Posterior cingulate gyrus (tissue), 11 donors: ENCODE measurements at regions not wholly inside any gene's neighbourhood (a gene's known extent, or its start where the extent isn't known, plus 50 kb on each side); places are given as distances from the start of the nearest gene placed in this dataset.

Experiments
- DNase-seq, 10 donors: peaks; one replicate each; pipeline versions ENCODE4 v3.0.0 to v3.0.0-alpha.2; 2020 to 2021; ENCODE audit warnings: mixed read lengths in 3 of 10
- intact Hi-C: fragments of 100-400 bp; cut with DNase I; formaldehyde crosslinking; loops from one replicate; pipeline ENCODE4 v1.15.1; 2023

DNA sequence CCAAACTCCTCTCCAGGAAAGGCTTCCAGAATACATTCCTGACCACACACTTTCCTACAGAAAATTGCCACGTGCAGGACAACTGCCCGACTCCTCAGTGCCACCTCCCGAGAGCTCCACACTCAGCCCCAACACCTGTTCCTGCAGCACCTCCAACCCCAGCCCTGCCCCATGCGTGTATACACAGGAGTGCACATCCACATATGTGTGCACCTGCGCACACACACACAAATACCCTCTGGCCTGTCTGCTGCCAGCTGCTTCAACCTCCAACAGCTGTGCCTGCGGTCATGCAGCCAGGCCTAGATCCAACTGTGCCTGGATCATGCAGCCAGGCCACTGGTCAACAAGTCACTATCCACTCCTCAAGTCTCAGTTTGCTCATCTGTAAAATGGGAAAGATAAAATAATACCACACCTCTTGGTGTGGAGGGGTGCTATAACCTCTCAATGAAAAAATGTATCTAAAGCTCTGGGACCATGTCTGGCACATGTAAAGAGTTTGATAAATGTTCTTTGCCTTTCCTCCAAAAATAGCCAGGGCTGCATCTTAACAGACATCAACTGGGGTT lies 152.1 kb upstream of the ID2 start:
- intact Hi-C loops = loop anchor here (5.0 kb wide), 1 partner anchor 158 kb away; no protein-coding TSS in a partner anchor
- peak in 1 of 10 donors; percentile 53 for DNase-seq

DNA sequence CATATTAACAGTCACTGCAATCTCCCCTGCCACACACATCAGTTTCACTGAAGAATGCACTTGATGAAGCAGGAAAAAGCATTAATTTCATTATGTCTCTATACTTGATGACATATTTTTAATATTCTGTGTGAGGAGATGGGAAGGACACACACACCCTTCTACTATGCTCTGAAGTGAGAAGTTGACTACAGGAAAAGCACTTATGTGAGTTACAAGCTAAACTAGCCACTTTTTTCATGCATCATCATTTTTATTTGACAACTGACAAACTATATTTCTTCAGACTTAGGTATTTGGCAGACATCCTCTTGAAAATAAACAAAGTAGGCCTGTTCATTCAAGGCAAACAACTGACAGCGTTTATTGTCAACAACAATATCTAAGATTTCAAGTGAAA lies 150.4 kb upstream of the ID2 start:
- DNase-seq = no peak
- intact Hi-C loops = no loop called here

DNA sequence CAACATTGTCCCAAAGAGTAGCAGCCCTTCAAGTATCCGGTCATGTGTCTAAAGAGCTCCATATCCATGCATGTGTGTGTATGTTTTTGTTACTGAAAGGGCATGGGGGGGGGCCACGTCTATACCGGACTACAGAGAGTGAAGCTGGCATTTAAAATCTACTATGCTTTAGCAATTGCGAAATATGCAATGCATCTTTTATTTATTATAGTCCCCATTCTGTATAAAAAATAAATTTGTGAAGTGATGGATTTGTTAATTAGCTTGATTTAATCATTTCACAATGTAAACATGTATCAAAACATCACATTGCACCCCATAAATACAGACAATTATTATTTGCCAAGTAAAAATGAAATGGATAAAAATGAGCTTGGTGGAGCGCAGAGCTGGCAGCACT lies 149.4 kb upstream of the ID2 start:
- peak in 1 of 10 donors; percentile 3 for DNase-seq
- intact Hi-C loops = no loop called here

DNA sequence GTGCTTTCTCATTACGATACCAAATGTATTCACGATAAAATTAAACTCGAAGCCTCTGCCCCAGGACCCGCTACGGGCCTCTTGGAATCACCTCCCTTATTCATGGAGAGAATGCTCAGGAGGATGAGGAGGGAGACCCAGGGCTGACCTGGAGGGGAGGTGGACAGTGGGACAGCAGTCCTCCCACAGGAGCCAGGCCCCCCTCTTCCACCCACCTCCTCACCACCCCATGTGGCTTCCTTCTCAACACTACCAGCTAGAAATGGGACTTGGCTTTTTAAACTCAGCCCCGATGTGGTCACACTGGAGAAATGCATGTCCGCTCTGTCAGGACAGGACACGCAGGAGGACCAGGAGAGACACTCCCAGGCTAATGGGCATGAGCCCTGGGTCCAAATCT lies 147.9 kb upstream of the ID2 start:
- intact Hi-C loops = no loop called here
- peak in 1 of 10 donors; percentile 37 for DNase-seq

DNA sequence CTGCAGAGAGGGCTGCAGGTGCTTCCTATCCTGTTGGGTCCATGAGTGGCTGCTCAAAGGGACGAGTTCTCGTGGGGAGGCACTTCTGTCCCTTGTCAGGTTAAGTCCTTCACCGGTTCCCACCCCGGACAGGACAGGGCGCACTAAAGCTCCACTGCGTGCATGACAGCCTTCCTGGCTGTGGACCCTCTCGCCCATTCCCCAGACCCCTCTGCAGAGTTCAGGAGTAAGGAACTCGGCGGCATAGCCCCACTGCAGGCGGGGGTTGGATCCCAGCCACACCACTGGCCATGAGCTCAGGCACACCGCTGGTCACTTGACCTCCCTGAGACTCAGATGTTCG lies 147.5 kb upstream of the ID2 start:
- intact Hi-C loops = no loop called here
- DNase-seq = no peak

DNA sequence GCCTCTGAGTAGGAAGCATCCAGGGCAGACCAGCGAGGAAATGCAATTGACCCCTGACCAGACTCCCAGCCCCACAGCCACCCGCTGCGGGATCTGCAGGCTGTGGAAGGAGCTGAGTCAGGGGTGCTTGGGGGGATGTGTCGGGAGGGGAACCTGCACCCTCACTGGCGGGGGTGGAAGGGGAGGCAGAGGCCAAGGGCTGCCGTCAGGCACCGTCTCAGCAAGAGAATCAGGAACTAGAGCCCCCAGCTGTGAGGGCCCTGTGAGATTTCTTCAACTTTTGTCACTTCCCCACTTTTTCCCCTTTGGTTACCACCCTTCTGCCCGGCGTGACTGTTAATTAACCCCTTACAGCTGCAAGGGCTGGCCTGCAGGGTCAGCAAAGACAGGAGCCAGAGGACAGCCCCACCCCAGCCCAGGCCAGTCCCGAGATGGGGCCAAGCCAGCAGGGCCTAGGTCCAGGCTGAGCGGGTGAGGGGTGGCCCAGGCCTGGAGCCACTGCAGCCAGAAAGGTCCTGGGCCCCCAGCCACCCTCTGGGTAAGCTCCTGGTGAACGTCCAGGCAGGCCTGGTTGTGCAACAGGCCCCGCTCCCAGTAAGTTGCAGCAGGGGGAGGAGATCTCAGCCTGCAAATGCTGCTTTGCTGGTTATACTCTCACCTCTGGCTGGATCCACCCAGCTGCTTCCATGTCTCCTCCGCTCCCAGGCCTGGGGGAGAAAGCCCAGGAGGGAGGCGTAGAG lies 147.0 kb upstream of the ID2 start:
- intact Hi-C loops = no loop called here
- peak in 7 of 10 donors; percentile 44 to 92 (median 64) for DNase-seq

DNA sequence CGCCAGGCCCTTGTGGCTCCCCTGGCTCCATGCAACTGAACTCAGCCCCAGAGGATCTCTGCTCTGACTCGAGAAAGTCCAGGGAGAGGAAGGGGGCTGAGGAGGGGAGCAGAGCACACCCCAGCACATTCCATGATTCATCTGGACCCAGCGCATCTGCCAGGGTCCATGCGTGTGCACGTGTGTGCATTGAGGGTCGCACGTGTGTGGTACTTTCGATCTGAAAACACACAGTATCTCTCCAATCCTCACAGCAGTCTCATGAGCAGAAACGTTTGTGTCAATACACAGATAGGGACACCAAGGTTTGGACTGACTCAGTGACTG lies 146.4 kb upstream of the ID2 start:
- intact Hi-C loops = no loop called here
- no peak for DNase-seq

DNA sequence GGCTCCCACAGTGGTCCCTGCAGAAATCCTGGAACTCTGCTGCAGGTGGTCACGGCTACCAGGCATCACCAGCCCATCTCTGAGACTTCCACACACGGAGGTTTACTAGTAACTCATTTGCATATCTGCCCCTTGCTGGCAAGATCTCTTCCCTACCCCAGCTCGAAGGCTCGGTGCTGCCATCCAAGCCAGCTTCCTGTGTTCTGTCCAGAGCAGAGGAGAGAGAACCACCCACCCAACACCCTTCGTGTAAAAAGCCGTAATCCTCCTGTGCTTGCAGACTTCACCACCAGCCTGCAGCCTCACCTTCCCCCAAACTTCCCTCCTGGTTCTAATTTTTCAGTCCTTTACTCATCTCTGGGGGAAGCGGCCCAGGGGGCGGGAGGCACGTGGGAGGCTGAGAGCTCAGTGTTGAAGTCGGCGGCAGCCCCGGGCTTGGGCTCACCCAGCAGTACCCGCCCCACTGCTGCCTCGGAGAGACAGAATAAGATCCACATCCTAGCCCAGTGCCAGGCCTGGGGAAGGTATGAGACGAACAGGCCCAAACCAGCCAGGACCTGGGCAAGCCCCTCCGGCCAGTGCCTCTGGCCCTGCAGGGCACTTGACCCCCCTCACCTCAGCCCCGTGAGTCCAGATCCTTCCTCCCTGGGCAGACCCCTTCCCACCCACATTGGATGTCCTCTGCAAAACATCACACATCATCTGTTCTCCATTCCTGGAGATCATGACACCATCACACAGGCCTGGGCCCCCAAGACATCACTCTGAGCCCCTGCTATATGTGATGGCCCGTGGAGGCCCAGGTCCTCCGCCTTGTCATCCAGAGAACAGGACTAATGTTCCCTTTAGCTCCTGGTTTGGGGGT lies 145.8 kb upstream of the ID2 start:
- DNase-seq = peak in 8 of 10 donors; percentile 70 to 97 (median 85)
- intact Hi-C loops = no loop called here

DNA sequence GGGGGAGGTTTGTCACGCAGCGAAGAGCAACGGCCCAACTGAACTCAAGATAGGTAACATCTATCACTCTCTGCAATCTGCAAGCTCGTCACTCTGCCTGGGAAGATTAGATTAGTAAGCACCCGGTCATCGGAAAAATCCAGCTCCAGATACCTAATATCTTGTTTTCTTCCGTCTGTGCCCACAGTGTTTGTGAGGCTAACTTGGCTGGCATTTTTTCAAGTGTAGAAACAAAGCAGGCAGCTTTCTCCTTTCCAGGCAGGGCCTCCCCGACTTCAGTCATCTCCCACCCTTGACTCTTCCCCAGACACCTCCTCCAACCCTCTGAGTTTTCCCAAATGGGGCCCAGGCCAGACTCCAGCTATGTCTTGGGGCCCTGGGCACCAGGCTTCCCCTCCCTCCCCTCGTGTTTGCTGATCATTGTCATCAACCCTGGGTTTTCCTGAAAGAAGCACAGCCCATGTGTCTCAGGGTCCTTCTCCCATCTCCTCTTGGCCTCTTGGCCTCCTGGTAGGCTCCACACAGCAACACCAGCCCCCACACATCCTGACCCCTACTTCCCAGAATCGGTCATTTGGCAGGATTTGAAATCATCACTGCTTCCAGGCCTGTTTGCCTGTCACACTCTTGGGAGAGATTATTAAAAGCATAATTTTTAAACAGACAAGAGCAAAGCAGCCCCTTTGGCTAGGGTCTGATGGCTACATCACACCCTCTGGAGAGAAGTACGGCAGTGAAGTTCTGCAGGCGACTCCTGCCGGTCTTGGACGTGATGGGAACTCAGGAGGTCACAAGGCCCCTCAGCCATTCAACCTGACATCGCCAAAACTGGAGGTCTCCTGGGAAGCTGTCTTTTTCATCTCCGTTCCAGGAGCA lies 144.9 kb upstream of the ID2 start:
- peak in 1 of 10 donors; percentile 59 for DNase-seq
- intact Hi-C loops = no loop called here

DNA sequence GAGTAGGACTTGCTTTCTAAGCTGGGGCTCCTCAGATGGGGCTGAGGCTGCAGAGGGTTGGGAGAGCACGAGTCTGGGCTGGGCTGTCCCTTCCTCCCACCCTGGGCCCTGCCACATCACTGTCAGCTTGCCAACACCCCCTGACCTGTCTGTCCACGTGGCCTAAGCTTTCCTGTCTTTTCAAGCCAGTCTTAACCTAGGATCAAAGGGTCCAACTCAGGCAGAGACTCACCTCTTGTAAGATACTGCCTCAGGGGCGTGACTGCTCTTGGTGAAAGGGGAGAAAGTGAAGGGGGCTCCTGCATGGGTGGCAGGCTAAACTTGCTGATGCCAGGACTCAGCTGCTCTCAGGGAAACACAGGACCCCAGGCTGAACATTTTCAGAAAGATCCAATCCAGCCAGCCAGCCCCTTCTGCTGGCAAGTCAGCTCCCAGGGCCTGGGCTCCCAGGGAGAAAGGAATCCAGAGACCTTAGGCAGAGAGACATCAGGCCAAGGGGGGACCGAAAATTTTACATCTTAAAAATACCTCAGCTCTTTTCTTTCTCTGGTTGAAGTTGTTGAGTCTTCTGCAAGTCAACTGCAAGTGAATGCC lies 144.2 kb upstream of the ID2 start:
- DNase-seq = peak in 1 of 10 donors; percentile 60
- intact Hi-C loops = no loop called here

DNA sequence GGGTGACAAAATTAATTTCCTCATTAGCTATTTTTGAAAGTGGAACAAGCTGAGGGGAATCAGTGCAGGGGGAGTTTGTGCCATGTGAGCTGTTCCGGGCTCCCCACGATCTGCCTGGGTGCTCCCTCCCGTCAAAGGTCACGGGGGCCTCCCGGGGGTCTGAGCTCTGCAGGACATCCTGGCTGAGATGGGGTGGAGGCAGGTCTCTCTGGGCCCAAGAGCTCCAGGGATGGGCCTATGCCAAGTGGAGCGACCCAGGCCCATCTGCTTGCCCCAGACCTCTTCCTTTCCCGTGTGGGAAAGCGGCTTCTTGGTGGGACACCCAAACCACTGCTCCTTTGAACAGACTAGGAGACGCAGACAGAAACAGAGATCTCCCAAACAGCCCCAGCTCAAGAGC lies 143.3 kb upstream of the ID2 start:
- intact Hi-C loops = no loop called here
- DNase-seq = peak in 1 of 10 donors; percentile 45

DNA sequence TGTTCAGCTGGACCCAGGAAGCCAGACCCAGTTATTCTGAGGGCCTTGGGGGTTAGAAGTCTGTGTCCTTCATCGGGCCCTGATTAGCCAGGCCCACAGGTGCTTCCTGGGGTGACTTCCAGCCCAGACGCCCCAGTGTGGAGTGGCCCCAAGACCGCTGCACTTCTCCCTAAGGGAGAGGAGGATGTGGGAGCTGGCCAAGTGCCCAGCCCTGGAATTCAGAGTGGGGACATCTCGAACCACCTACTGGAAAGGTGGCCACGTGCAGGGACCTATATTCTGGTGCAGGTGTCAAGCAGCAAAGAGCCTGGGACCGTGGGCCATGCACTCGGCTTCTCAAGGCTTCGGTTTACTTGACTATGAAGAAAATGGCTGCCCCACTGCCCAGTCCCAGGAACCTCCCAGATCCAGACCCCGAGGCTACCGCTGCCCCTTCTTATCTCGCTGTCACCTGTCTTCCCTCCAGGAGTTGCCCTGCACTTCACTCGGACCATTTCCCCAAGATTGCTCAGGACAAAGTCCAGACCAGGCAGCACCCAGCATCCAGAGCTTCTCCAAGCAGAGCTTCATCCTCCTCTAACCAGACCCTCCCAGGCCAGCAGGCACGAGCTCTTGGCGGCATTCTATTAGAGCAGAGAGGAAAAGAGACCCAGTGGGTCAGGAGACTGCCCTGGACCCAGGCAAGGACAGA lies 142.8 kb upstream of the ID2 start:
- peak in 1 of 10 donors; percentile 57 for DNase-seq
- intact Hi-C loops = no loop called here

DNA sequence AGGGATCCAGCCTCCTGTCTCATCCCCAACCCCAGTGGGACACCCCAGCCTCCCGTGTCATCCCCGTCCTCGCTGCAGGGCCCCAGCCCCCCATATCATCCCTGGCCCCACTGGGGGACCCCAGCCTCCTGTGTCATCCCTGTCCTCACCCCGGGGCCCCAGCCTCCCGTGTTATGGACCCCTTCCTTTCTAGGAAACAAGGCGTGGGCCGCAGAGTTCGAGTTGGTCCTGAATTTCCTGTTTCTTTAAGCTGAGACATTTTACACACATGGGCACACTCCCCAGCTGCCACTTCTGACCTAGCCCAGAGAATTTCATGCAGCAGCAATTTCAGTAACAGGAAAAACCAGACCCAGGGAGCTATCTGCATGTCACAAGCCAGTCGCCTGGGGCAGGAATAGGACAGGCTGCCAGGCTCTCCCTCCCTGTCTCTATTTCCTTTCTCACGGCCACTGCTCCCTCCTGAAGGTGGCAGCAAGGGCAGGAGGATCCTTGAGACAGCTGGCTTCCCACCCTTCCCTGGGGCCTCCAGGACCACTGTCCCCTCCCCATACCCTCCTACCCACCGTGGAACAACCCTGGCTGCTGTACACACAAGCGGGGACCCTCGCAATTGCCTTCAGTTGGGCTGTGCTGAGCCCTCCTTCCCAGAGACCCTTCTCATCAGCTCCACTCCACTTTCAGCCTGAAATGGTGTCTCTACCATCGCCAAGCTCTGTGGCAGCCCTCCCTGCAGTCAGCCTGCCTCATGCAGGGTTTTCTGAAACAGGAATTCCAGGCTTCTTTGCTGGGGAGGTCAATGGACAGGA lies 141.9 kb upstream of the ID2 start:
- DNase-seq = peak in 1 of 10 donors; percentile 60
- intact Hi-C loops = no loop called here

DNA sequence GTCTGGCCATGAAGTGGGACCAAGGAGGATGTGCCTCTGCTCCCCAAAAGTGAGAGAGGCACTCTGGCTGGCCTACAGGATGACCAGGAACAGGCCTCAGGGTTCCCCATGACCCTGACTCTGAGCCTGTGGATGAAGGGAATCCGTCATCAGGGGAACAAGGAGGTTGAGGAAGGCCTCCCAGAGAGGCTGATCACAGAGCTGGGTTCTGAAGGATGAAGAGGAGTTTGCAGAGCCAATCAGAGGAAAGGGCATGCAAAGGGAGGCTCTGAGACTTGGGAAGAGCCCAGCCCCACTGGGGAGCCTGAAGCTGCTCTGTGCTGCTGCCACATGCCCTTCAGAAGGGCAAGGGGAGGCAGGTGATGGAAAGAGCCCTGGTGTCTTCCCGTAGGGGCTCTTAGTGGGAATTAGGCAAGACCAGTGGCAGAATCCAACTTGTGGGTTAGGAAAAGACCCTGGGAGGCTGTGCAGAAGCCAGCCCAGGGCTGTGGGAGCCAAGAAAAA lies 141.3 kb upstream of the ID2 start:
- no peak for DNase-seq
- intact Hi-C loops = no loop called here

DNA sequence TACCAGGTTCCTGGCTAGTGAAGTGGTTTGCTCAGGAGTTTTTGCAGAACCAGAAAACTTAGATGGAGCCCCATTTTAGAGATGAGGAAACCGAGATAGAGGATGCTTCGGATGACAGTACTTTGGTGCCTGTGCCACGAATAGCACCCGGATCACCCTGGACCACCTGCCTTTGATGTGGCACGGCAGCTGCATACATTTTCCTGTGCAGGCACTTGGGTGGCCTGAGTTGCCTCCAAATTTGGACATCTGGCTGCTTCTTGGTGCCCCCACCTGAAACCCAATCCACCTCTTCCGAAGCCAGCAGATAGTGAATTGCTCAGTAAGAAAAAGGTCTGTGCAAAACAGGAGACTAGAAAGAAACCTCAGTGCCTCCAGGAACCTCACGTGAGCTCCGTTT lies 140.6 kb upstream of the ID2 start:
- intact Hi-C loops = no loop called here
- DNase-seq = no peak

DNA sequence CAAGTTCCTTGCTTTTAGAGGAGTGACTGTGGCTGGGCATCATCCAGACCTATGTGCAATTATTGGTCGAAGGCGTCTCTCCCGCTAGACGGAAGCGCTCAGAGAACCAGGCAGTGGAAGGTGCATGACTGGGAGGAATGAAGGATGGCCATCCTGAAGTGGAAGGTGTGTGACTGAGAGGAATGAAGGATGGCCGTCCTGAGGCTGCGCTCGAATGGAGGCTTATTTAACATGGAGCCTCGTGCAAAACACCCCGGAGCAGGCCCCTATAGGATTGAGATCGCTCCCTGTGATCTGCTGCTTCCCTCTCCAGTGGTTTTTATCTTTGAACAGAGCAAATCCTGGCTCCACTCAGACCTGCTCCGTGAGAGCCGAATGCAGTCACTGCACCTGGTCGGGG lies 140.2 kb upstream of the ID2 start:
- DNase-seq = no peak
- intact Hi-C loops = no loop called here

DNA sequence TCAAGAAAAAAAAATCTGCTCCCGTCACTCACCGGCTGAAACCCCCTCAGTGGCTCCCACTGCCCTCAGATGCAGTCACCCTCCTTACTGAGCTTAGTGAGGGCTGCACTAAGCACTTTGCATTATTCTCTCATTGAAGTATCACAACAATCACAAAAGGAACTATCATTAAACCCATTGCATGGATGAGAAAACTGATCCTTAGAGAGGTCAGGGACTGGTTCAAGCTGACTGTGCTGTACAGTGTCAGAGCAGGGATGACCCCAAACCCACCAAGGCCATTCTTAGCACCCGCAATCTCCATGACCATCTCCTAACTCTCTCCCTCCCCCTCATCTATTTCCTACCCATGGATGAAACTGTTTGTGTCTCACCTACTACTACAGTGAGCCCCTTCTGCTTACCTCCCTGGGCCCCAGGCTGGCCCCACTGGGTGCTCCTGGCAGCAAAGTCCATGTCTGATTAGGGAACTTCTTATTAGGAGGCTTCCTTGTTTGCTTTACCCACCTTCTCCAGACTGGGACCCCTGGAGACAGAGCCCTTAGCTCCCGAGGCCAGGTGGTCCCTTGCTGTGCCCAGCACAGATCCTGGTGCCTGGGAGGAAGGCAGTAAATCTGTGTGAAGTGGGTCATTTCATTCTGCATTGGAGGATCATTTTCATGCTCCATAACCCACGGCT lies 139.3 kb upstream of the ID2 start:
- intact Hi-C loops = no loop called here
- DNase-seq = no peak

DNA sequence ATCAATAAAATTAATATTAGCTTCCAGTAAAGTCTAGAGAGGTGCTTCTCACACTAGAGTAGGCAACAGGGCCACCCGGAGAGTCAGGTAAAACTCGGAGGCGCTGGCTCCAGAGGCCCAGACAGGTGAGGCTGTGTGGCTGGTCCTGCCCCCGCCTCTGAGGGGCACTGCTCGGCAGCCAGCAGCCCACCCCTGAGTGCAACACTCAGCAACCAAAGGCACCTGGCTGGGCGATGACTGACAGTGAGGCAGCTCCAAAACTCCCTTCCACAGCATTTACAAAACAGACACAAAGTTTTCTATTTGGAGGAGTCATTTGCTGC lies 138.8 kb upstream of the ID2 start:
- intact Hi-C loops = no loop called here
- DNase-seq = no peak
